GM12878 (cell line): ENCODE measurements at regions not wholly inside any gene's neighbourhood (a gene's known extent, or its start where the extent isn't known, plus 50 kb on each side); places are given as distances from the start of the nearest gene placed in this dataset.
"Not testable (repeated sequence)": the region's sequence is repeated elsewhere in the genome, so short reads cannot be mapped to it uniquely, and the experiment has no call there.

ENCODE experiments used
- ATAC-seq: fragments of 200-7000 bp; cut with Tn5 transposase; 3 replicates; pipeline ENCODE4 v1.9.1; 2020; ENCODE audit warnings: mild to moderate bottlenecking, moderate library complexity
- BruUV-seq: library from RNA; stranded (reverse); fragments of 400-500 nt; replicated peaks from 2 replicates; lab custom pipeline; 2021; lab: Mats Ljungman, UMichigan
- CTCF ChIA-PET: fragments of 300-600 bp; sonication (Branson Sonifier 250); formaldehyde crosslinking; extraction: SDS; loops from one replicate; lab custom pipeline; 2021; ENCODE audit warnings: inconsistent platforms; lab: Yijun Ruan, JAX
- POLR2A ChIA-PET: fragments of 350-600 bp; formaldehyde crosslinking; extraction: SDS; loops from one replicate; lab custom pipeline; 2021; ENCODE audit warnings: inconsistent platforms; lab: Charles Lee
- RAD21 ChIA-PET: fragments of 300-600 bp; sonication (Branson Sonifier 250); formaldehyde crosslinking; loops from one replicate; lab custom pipeline; 2023; ENCODE audit warnings: antibody characterized with exemption; ENCODE audit not compliant: unreplicated experiment; lab: Charles Lee
- SMC1A ChIA-PET: fragments of 300-600 bp; sonication (Branson Sonifier 250); formaldehyde crosslinking; loops from one replicate; lab custom pipeline; 2023; ENCODE audit not compliant: unreplicated experiment, uncharacterized antibody; lab: Charles Lee
- DNase-seq: peaks from one replicate; pipeline ENCODE4 v3.0.0-alpha.2; 2011; ENCODE audit warnings: low read depth, low spot score
- FAIRE-seq: peaks from 3 replicates; lab custom pipeline; 2011; peaks lifted over from hg19 to GRCh38; lab: Jason Lieb, UNC
- H2AFZ ChIP-seq: 2 replicates; pipeline ENCODE4 v1.6.0; 2011; ENCODE audit warnings: low read depth, low read length, control low read depth; ENCODE audit not compliant: control insufficient read depth
- H3K27ac ChIP-seq: 2 replicates; pipeline ENCODE4 v1.5.1; 2011; ENCODE audit warnings: control low read depth; ENCODE audit not compliant: control insufficient read depth, insufficient read depth
- H3K27me3 ChIP-seq, 2 experiments: replicated peaks in 1 of 2; 2 replicates each; pipeline versions ENCODE4 v1.6.0 to v1.6.1; 2011; ENCODE audit warnings: low read length in 1 of 2; ENCODE audit not compliant: control insufficient read depth in 2 of 2, insufficient read depth in 2 of 2
- H3K36me3 ChIP-seq, 2 experiments: 2 replicates each; pipeline ENCODE4 v1.5.1; 2011; ENCODE audit warnings: low read length in 1 of 2; ENCODE audit not compliant: control insufficient read depth in 2 of 2, insufficient read depth in 2 of 2
- H3K4me1 ChIP-seq: 2 replicates; pipeline ENCODE4 v1.6.1; 2011; ENCODE audit warnings: mild to moderate bottlenecking, low read length, moderate library complexity, mixed read lengths; ENCODE audit not compliant: control insufficient read depth, insufficient read depth
- H3K4me2 ChIP-seq: 2 replicates; pipeline ENCODE4 v1.6.0; 2011; ENCODE audit warnings: control low read depth; ENCODE audit not compliant: control insufficient read depth, insufficient read depth
- H3K4me3 ChIP-seq: fragments of 200-600 bp; sonication (generic); 2 replicates; pipeline ENCODE4 v1.5.1; 2016
- H3K79me2 ChIP-seq: 2 replicates; pipeline ENCODE4 v1.6.0; 2011; ENCODE audit warnings: low read length; ENCODE audit not compliant: control insufficient read depth, insufficient read depth
- H3K9ac ChIP-seq: 2 replicates; pipeline ENCODE4 v1.8.0; 2011; ENCODE audit warnings: low read length, control low read depth, mixed read lengths; ENCODE audit not compliant: control insufficient read depth, insufficient read depth
- H3K9me3 ChIP-seq: replicated peaks from 3 replicates; pipeline ENCODE4 v1.5.1; 2011; ENCODE audit warnings: mild to moderate bottlenecking, low read length; ENCODE audit not compliant: control insufficient read depth, insufficient read depth
- H4K20me1 ChIP-seq: 2 replicates; pipeline ENCODE4 v1.6.0; 2011; ENCODE audit not compliant: control insufficient read depth, insufficient read depth
- BHLHE40 ChIP-seq, 2 experiments: fragments of 450-650 bp in 1 of 2; IDR thresholded peaks; 2 replicates each; pipeline ENCODE4 v1.6.1; 2011 to 2017; ENCODE audit warnings: low read depth in 2 of 2, borderline replicate concordance in 1 of 2, improper control_type of control experiment in 1 of 2, low read length in 1 of 2, mild to moderate bottlenecking in 1 of 2
- DPF2 ChIP-seq: fragments of 450-650 bp; IDR thresholded peaks from 2 replicates; pipeline ENCODE4 v1.6.1; 2017; ENCODE audit warnings: mild to moderate bottlenecking
- EED ChIP-seq: sonication (generic); IDR thresholded peaks from 2 replicates; pipeline ENCODE4 v1.6.1; 2016; ENCODE audit warnings: antibody characterized with exemption, low read depth
- ETV6 ChIP-seq, 2 experiments: fragments of 450-650 bp in 1 of 2; IDR thresholded peaks in 1 of 2; conservative IDR thresholded peaks in 1 of 2; 2 replicates each; pipeline ENCODE4 v1.6.1; 2014; ENCODE audit warnings: antibody characterized with exemption in 1 of 2, borderline replicate concordance in 1 of 2, low read depth in 1 of 2, mild to moderate bottlenecking in 1 of 2, moderate library complexity in 1 of 2
- IKZF1 ChIP-seq: fragments of 450-650 bp; conservative IDR thresholded peaks from 2 replicates; pipeline ENCODE4 v1.6.1; 2017; ENCODE audit warnings: antibody characterized with exemption, mild to moderate bottlenecking
- IKZF2 ChIP-seq, 2 experiments: fragments of 450-650 bp; IDR thresholded peaks; 2 replicates each; pipeline ENCODE4 v1.6.1; 2017; ENCODE audit warnings: mild to moderate bottlenecking in 2 of 2, moderate library complexity in 2 of 2
- MTA2 ChIP-seq: fragments of 450-650 bp; IDR thresholded peaks from 2 replicates; pipeline ENCODE4 v1.6.1; 2016; ENCODE audit warnings: low read depth, mild to moderate bottlenecking, moderate library complexity
- NFXL1 ChIP-seq: fragments of 450-650 bp; IDR thresholded peaks from 2 replicates; pipeline ENCODE4 v1.6.1; 2017; ENCODE audit warnings: antibody characterized with exemption, mild to moderate bottlenecking, borderline replicate concordance
- NR2F1 ChIP-seq: fragments of 450-650 bp; conservative IDR thresholded peaks from 2 replicates; pipeline ENCODE4 v1.6.1; 2017; ENCODE audit warnings: mild to moderate bottlenecking
- RB1 ChIP-seq: fragments of 450-650 bp; formaldehyde crosslinking; IDR thresholded peaks from 2 replicates; pipeline ENCODE4 v1.6.1; 2017; ENCODE audit warnings: mild to moderate bottlenecking, borderline replicate concordance
- ZNF217 ChIP-seq: fragments of 450-650 bp; IDR thresholded peaks from 2 replicates; pipeline ENCODE4 v1.6.1; 2017; ENCODE audit warnings: antibody characterized with exemption, mild to moderate bottlenecking
- WGBS: methylation state at CpG from one replicate; pipeline ENCODE4 v1.1.6; 2016; ENCODE audit warnings: low lambda C conversion rate; ENCODE audit not compliant: insufficient replicate concordance, insufficient coverage; ENCODE audit errors: missing lambda C conversion rate; 5-methylcytosine and 5-hydroxymethylcytosine counted together
- in situ Hi-C: fragments of 300-500 bp; cut with MboI; formaldehyde crosslinking; loops from 9 replicates; pipeline ENCODE4 v1.14.3; 2018; ENCODE audit warnings: mixed read lengths
- intact Hi-C: fragments of 100-400 bp; cut with micrococcal nuclease; formaldehyde crosslinking; loops from one replicate; pipeline ENCODE4 v1.14.2; 2022; ENCODE audit not compliant: unreplicated experiment
- TF ChIP-seq, protein P1 (sequence below): fragments of 450-650 bp; IDR thresholded peaks from 2 replicates; pipeline ENCODE4 v1.6.1; 2017; ENCODE audit warnings: low read depth, mild to moderate bottlenecking, moderate library complexity

DNA sequence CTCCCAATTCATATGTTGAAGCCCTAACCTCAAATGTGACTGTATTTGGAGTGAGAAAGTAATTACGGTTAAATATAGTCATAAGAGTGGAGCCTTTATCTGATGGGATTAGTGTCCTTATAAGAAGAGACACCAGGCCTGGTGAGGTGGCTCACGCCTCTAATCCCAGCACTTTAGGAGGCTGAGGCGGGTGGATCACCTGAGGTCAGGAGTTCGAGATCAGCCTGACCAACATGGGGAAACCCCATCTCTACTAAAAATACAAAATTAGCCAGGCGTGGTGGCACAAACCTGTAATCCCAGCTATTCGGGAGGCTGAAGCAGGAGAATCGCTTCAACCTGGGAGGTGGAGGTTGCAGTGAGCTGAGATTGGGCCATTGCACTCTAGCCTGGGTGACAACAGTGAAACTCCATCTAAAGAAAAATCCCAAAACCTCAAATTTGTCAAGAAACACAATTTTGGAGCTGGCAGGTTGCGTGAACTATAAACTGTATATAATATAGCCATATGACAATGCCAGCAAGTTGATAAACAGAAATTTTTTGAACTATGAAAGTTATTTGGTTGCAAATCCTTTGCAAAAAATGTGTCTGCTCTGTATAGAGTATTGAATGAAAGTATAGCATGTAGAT, 125.6 kb upstream of the ZNF217 start:
- intact Hi-C loops, H3K9me3 ChIP-seq: not testable (repeated sequence)
- TF ChIP-seq RB1 (0 out of 2 replicates have a peak, but pooled peaks have one; percentile 17), BHLHE40 (IDR thresholded peaks at IDR 0.05; ENCODE audit: borderline replicate concordance in 1 of 2, low read depth in 2 of 2, low read length in 1 of 2) (peak in 1 of 2 experiments; percentile 42; a peak in 2 of 4 replicates), MTA2 (0 out of 2 replicates have a peak, but pooled peaks have one; percentile 23), NFXL1 (peak; percentile 53; the same call in 1 of the 2 replicates), DPF2 (0 out of 2 replicates have a peak, but pooled peaks have one; percentile 50), EED (peak; percentile 26; the same call in 1 of the 2 replicates), ETV6 (conservative IDR thresholded peaks at IDR 0.05 in 1 of 2, IDR thresholded peaks at IDR 0.05 in 1 of 2; ENCODE audit: borderline replicate concordance in 1 of 2, low read depth in 1 of 2) (peak in 1 of 2 experiments; percentile 88; a peak in 1 of 4 replicates), IKZF1 (peak; percentile 29; the same call in 1 of the 2 replicates), IKZF2 (IDR thresholded peaks at IDR 0.05) (peak in 1 of 2 experiments; percentile 7; a peak in 1 of 4 replicates), NR2F1 (peak; percentile 72), ZNF217 (peak; percentile 54; the same call in 1 of the 2 replicates)
- TF ChIP-seq, protein P1, sequence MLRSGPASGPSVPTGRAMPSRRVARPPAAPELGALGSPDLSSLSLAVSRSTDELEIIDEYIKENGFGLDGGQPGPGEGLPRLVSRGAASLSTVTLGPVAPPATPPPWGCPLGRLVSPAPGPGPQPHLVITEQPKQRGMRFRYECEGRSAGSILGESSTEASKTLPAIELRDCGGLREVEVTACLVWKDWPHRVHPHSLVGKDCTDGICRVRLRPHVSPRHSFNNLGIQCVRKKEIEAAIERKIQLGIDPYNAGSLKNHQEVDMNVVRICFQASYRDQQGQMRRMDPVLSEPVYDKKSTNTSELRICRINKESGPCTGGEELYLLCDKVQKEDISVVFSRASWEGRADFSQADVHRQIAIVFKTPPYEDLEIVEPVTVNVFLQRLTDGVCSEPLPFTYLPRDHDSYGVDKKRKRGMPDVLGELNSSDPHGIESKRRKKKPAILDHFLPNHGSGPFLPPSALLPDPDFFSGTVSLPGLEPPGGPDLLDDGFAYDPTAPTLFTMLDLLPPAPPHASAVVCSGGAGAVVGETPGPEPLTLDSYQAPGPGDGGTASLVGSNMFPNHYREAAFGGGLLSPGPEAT = peak; percentile 36; the same call in 1 of the 2 replicates

More for the DNA sequence above, 125.6 kb upstream of the ZNF217 start:
- H3K4me3 ChIP-seq, H3K27me3 ChIP-seq, BruUV-seq, H3K9ac ChIP-seq, H3K79me2 ChIP-seq, H3K36me3 ChIP-seq, DNase-seq, FAIRE-seq, H4K20me1 ChIP-seq, H2AFZ ChIP-seq, in situ Hi-C loops: not testable (repeated sequence)
- SMC1A ChIA-PET = interaction anchor here (0.7 to 4.1 kb wide), 21 partner anchors 9 to 220 kb away, joined by 3 to 42 read pairs (median 4); no protein-coding TSS in a partner anchor
- Histone ChIP-seq H3K4me2 (peak overlapping the region; percentile 35; the same call in 1 of the 2 replicates), H3K27ac (peak overlapping the region; percentile 6; the same call in 1 of the 2 replicates), H3K4me1 (peaks cover 22% of the 10 kb centered on the region)
- CTCF ChIA-PET = interaction anchor here (0.7 to 1.9 kb wide), 7 partner anchors 11 to 197 kb away, joined by 3 to 7 read pairs (median 4); no protein-coding TSS in a partner anchor
- RAD21 ChIA-PET = interaction anchor here (0.6 to 3.1 kb wide), 12 partner anchors 10 to 188 kb away, joined by 3 to 17 read pairs (median 4); no protein-coding TSS in a partner anchor
- POLR2A ChIA-PET = interaction anchor here (0.6 to 2.2 kb wide), 8 partner anchors 10 to 109 kb away, joined by 3 to 9 read pairs (median 4); no protein-coding TSS in a partner anchor
- 33% methylated on average over 8 of the region's 8 CpGs for WGBS
- ATAC-seq = peak; percentile 4; the same call in 1 of the 3 replicates
